ENCODE measurements at regions not wholly inside any gene's neighbourhood (a gene's known extent, or its start where the extent isn't known, plus 50 kb on each side); places are given as distances from the start of the nearest gene placed in this dataset.

DNA sequence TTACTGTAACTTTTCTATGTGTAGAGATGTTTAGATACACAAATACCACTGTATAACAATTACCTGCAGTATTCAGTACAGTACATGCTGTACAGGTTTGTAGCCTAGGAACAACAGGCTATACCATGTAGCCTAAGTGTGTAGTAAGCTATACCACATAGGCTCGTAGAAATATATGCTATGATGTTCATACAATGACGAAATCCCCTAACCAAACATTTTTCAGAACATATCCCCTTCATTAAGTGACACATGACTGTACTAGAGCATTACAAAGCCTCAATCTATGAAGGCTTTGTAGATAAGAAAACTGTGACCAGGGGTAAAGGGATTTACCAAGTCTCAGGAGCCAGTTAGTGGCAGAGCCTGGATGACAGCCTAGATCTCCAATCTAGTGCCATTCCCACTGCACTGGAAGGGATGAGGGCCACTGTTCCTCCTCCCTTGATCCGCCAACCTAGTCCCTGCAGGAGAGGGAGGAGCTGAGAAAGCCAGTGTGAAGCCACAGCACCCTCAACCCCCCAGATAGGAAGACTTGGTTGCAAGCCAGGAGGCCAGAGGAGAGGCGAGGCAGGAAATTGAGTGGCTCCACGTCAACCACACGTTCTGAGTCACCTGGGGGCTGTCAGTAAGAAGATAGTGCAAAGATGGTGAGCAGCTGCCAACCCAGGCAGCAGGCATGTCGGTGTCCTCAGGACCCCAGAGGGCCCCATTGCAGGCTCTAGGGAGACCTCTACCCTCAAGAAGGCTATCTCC lies 227.7 kb downstream of the BCOR start:
- TF ChIP-seq POLR2A (IDR thresholded peaks at IDR 0.05; ENCODE audit: low read depth, low read length) (no peak), TAF1 (IDR thresholded peaks at IDR 0.05; ENCODE audit: borderline replicate concordance, low read depth, low read length) (no peak), POLR2AphosphoS5 (IDR thresholded peaks at IDR 0.05; ENCODE audit: low read depth, low read length) (no peak)
- DNase-seq (ENCODE audit: insufficient read length), result no peak
- FAIRE-seq, result peak; percentile 88

DNA sequence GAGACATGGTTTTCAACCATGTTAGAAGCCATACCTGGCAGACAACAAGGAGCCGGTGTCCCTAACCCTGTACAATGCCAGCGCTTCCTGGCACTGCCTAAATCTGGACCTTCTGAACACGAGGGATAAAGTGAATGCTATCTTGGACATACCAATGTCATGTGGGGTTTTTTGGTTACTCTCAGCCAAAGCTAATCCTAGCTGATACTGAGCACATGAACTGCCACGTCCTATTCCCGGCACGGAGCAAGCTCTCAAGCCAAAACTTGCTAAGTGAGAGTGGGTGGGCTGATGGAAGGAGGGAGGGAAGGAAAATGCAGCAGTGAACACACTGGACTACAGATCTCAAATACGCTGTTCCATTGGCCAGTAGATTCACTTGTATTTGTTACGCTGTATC lies 226.1 kb downstream of the BCOR start:
- peak; percentile 84 for FAIRE-seq
- DNase-seq (ENCODE audit: insufficient read length), result no peak
- TF ChIP-seq POLR2A (IDR thresholded peaks at IDR 0.05; ENCODE audit: low read depth, low read length) (no peak), POLR2AphosphoS5 (IDR thresholded peaks at IDR 0.05; ENCODE audit: low read depth, low read length) (no peak), TAF1 (IDR thresholded peaks at IDR 0.05; ENCODE audit: borderline replicate concordance, low read depth, low read length) (no peak)

DNA sequence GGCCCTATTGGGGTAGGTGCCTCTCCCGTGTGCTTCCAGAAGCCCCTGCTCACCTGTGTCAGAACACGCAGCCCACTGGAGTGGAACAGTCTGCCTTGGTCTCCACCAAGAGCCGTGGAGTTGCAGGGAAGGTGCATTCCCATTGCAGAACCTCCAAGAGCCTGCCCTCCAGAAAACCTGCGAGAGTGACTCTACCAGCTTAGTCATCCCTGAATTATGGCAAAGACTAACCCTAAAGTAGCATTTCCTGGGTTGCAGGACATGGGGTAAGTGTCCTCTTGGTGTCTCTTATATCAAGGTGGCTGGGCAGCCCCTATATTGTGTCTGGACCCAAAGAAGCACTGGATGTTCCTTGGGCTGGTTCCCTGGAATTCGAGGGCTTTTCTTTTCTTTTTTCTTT lies 224.6 kb downstream of the BCOR start:
- FAIRE-seq (peak; percentile 73), DNase-seq (ENCODE audit: insufficient read length) (no peak)
- no peak for TF ChIP-seq POLR2A (IDR thresholded peaks at IDR 0.05; ENCODE audit: low read depth, low read length)
- TF ChIP-seq TAF1 (IDR thresholded peaks at IDR 0.05; ENCODE audit: borderline replicate concordance, low read depth, low read length), result no peak
- no peak for TF ChIP-seq POLR2AphosphoS5 (IDR thresholded peaks at IDR 0.05; ENCODE audit: low read depth, low read length)

DNA sequence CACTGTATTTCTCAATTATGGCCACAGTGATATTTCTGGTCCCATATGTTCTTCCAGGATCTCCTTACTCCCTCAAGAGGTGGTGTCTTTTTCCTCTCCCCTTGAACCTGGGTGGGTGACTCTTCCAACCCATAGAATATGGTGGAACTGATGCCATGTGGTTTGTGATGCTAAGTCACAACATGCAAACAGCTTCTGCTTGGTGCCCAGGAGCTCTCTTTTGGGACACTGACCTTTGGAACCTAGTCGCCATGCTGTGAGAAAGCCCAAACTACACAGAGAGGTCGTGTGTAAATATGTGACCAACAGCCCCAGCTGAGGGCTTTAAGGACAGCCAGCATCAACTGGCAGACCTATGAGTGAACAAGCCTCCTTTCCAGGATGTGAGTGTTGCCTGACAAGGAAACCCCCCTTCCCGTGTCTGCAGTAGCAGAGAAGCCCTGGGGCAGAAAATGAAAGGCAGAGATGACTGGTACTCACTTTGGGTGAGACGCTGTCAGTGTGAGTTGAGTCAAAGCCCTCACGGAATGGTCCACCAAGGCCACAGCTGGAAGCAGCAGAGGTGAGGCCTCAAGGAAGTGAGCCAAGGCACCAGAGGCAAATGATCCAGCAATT lies 223.4 kb downstream of the BCOR start:
- peak; percentile 69 for DNase-seq (ENCODE audit: insufficient read length)
- TF ChIP-seq POLR2A (IDR thresholded peaks at IDR 0.05; ENCODE audit: low read depth, low read length), result no peak
- TF ChIP-seq POLR2AphosphoS5 (IDR thresholded peaks at IDR 0.05; ENCODE audit: low read depth, low read length), result peak; percentile 59; the same call in 1 of the 2 replicates
- FAIRE-seq, result peak; percentile 100

DNA sequence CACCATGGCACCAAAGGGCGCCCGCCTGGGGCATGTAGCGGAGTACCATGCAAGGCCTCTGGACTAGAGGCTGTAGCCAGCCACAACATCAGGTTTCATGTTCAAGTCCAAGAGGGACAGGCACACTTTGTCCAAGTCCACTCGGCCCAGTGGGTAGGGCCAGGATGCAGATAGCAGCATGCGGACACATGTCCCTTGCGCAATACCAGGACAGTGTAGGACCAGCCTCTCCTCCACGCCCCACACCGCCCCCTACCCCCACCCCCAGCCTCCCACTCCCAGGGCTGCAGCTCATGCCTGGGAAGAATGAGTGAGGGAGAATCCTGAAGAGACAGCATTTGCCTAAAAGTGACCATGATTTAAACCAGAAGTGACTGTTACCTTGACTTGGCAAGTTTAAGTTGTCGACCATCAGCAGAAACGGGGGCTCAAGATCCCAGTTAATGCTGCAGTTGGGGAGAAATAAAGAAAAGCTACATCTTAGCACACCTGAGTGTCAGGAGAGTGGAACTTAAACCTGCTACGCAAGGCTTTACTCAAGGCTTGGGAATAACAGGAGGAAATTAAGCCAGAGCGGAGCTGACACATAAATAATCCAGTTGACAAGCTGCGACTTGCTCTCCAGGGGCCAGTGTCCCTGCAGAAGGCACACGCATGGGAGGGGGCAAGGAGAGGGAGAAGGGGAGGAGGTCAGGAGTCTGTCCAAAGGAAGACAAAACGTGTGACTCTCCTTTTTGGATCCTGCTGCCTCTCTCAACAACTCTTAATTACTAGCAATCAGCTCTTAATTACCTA lies 221.7 kb downstream of the BCOR start:
- FAIRE-seq (peak; percentile 84), DNase-seq (ENCODE audit: insufficient read length) (no peak)
- TF ChIP-seq POLR2A (IDR thresholded peaks at IDR 0.05; ENCODE audit: low read depth, low read length) (no peak), POLR2AphosphoS5 (IDR thresholded peaks at IDR 0.05; ENCODE audit: low read depth, low read length) (no peak), TAF1 (IDR thresholded peaks at IDR 0.05; ENCODE audit: borderline replicate concordance, low read depth, low read length) (no peak)

DNA sequence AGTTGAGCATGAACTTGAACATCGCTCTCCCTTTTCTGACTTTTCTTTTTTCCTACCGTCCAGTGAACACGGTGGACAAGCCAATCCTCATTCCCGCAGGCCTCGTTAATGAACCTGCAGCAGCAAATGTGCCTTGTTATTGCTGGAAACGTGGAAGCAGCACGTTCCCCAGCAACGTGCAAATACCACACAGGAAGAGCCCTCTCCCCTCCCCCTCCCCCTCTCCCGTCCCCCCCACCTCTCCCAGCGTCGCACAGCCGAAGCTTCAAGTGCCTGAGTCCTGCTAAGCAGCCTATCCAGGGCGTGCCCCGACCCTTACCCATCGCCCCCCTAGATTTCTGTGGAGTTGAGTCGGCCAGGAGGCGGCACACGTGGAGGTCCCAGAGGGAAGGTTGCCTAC lies 219.9 kb downstream of the BCOR start:
- FAIRE-seq (no peak), DNase-seq (ENCODE audit: insufficient read length) (no peak)
- TF ChIP-seq POLR2AphosphoS5 (IDR thresholded peaks at IDR 0.05; ENCODE audit: low read depth, low read length) (no peak), POLR2A (IDR thresholded peaks at IDR 0.05; ENCODE audit: low read depth, low read length) (no peak), TAF1 (IDR thresholded peaks at IDR 0.05; ENCODE audit: borderline replicate concordance, low read depth, low read length) (no peak)

DNA sequence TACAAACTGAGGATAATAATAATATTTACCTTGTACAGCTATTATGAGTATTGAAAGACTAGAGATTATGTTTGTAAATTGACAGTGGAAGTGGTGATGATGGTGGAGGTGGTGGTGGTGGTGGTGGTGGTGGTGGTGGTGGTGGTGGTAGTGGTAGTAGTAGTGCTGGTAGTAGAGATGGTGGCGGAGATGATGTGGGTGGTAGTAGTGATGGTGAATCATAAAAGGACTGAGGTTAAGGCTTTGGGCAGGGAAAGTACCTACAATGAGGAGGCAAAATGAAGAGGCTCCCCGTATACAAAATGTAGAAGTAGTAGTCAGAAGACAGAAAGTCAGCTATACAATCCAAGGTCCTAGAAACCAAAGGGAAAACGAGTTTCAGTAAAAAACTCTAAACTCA lies 214.1 kb downstream of the BCOR start:
- FAIRE-seq (peak; percentile 92), DNase-seq (ENCODE audit: insufficient read length) (no peak)
- TF ChIP-seq POLR2AphosphoS5 (IDR thresholded peaks at IDR 0.05; ENCODE audit: low read depth, low read length), result no peak
- no peak for TF ChIP-seq POLR2A (IDR thresholded peaks at IDR 0.05; ENCODE audit: low read depth, low read length)
- no peak for TF ChIP-seq TAF1 (IDR thresholded peaks at IDR 0.05; ENCODE audit: borderline replicate concordance, low read depth, low read length)

DNA sequence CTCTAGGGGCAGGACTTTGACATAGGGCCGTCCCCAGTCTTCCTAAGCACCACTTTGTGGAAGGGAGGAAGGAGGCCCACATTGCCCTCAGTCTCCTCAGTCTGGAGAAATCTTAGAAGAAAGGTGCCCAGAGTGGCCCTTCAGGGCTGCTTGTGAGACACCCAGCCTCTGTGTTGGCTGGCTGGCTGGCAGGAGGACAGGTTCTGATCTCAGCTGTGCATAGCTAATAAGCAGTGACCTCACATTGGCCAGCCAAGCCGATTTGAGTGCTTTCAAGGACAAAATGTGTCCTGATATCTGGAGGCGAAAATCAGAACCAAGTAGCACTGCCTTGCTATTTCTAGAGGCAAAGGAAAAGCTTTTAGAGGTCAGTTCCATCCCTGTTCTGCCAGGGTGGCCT lies 211.5 kb downstream of the BCOR start:
- DNase-seq (ENCODE audit: insufficient read length) (no peak), FAIRE-seq (no peak)
- TF ChIP-seq POLR2A (IDR thresholded peaks at IDR 0.05; ENCODE audit: low read depth, low read length) (no peak), POLR2AphosphoS5 (IDR thresholded peaks at IDR 0.05; ENCODE audit: low read depth, low read length) (no peak), TAF1 (IDR thresholded peaks at IDR 0.05; ENCODE audit: borderline replicate concordance, low read depth, low read length) (no peak)

DNA sequence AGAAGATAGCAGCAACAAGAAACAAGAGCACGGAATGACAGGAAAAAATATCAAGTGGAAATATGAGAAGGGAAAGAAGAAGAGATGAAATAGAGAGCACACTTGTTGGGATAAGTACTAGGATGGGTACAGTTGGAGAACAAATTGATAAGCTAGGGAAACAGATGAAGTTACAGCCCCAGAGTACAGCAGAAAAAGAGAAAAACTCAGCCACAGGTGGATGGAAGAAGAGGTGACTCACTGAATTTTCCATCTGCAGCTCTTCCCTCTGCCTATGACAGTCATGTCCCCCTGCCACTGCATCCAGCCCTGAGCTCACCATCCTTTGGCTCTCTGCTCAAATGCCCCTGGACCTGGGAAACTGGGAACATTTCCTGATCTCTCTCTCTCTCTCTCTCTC lies 209.0 kb downstream of the BCOR start:
- DNase-seq (ENCODE audit: insufficient read length), result no peak
- TF ChIP-seq TAF1 (IDR thresholded peaks at IDR 0.05; ENCODE audit: borderline replicate concordance, low read depth, low read length) (no peak), POLR2A (IDR thresholded peaks at IDR 0.05; ENCODE audit: low read depth, low read length) (no peak), POLR2AphosphoS5 (IDR thresholded peaks at IDR 0.05; ENCODE audit: low read depth, low read length) (no peak)
- FAIRE-seq, result no peak

DNA sequence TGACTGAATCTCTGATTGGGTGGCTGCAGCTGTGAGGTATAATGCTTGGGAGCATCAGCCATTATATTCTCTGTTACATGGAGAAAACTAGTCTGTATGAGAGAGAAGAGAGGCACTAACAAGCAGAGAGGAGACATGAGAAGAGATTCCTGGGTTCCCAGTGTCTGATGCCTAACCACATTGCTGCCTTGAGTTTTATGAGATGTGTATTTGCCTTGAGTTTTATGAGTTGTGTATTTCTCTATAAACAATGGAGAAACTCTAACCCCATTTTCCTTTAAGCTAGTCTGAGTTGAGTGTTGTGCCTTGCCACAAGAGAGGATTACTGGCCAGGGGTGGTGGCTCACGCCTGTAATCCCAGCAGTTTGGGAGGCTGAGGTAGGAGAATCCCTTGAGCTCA lies 208.1 kb downstream of the BCOR start:
- DNase-seq (ENCODE audit: insufficient read length) (no peak), FAIRE-seq (no peak)
- TF ChIP-seq POLR2AphosphoS5 (IDR thresholded peaks at IDR 0.05; ENCODE audit: low read depth, low read length) (no peak), TAF1 (IDR thresholded peaks at IDR 0.05; ENCODE audit: borderline replicate concordance, low read depth, low read length) (no peak), POLR2A (IDR thresholded peaks at IDR 0.05; ENCODE audit: low read depth, low read length) (no peak)

DNA sequence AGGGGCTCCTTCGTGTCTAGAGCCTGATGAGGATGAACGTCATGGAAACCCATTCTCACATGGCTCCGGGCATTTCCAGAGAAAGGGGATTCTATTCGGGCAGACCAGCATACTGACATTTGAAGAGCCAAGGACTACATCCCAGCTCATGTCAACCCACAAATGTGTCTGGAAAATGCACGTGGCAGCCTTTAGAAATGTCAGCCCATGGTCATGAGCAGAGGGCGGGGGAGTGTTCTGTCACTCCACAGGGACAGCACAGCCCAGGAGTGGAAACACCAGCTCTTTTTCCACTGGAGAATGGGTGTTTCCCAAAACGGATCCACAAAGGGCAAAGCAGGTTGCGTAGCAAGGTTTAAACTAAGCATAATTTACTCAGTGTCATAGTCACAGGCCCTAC lies 207.0 kb downstream of the BCOR start:
- FAIRE-seq (no peak), DNase-seq (ENCODE audit: insufficient read length) (no peak)
- no peak for TF ChIP-seq POLR2A (IDR thresholded peaks at IDR 0.05; ENCODE audit: low read depth, low read length)
- no peak for TF ChIP-seq POLR2AphosphoS5 (IDR thresholded peaks at IDR 0.05; ENCODE audit: low read depth, low read length)

Data from GM12892 (cell line).